DOHH2 (cell line): ENCODE measurements at regions not wholly inside any gene's neighbourhood (a gene's known extent, or its start where the extent isn't known, plus 50 kb on each side); places are given as distances from the start of the nearest gene placed in this dataset.
"Not testable (repeated sequence)": the region's sequence is repeated elsewhere in the genome, so short reads cannot be mapped to it uniquely, and the experiment has no call there.

Experiments
- H3F3A ChIP-seq: fragments of 200-600 bp; sonication (generic), shearing (Covaris generic); 2 replicates; pipeline ENCODE4 v1.6.0; 2016; ENCODE audit warnings: antibody characterized with exemption, mild to moderate bottlenecking; ENCODE audit not compliant: control insufficient read depth, insufficient read depth
- H3K27ac ChIP-seq: fragments of 200-600 bp; sonication (generic); 2 replicates; pipeline ENCODE4 v1.5.1; 2014; ENCODE audit warnings: low read depth, mild to moderate bottlenecking, low read length, moderate library complexity
- H3K27me3 ChIP-seq: fragments of 200-600 bp; sonication (generic); 2 replicates; pipeline ENCODE4 v1.6.1; 2014; ENCODE audit warnings: mild to moderate bottlenecking, low read length, mixed read lengths; ENCODE audit not compliant: control insufficient read depth
- H3K36me3 ChIP-seq: fragments of 200-600 bp; sonication (generic); 2 replicates; pipeline ENCODE4 v1.6.1; 2014; ENCODE audit warnings: mild to moderate bottlenecking, low read length, moderate library complexity, mixed read lengths; ENCODE audit not compliant: control insufficient read depth
- H3K4me1 ChIP-seq: fragments of 200-600 bp; sonication (generic); 2 replicates; pipeline ENCODE4 v1.6.1; 2014; ENCODE audit warnings: mild to moderate bottlenecking, low read length, mixed read lengths; ENCODE audit not compliant: control insufficient read depth
- H3K4me2 ChIP-seq: fragments of 200-600 bp; sonication (generic); 2 replicates; pipeline ENCODE4 v1.6.0; 2014; ENCODE audit warnings: mild to moderate bottlenecking, low read length, moderate library complexity
- H3K4me3 ChIP-seq: fragments of 200-600 bp; sonication (generic); 2 replicates; pipeline ENCODE4 v1.5.1; 2014; ENCODE audit warnings: mild to moderate bottlenecking, low read length, mixed read lengths
- H3K79me2 ChIP-seq: fragments of 200-600 bp; sonication (generic); 2 replicates; pipeline ENCODE4 v1.6.1; 2014; ENCODE audit warnings: mild to moderate bottlenecking, low read length, mixed read lengths; ENCODE audit not compliant: control insufficient read depth
- H3K9me2 ChIP-seq: fragments of 200-600 bp; sonication (generic); replicated peaks from 2 replicates; pipeline ENCODE4 v1.6.1; 2014; ENCODE audit warnings: mild to moderate bottlenecking, low read length, mixed read lengths; ENCODE audit not compliant: control insufficient read depth
- H3K9me3 ChIP-seq: fragments of 200-600 bp; sonication (generic); 2 replicates; pipeline ENCODE4 v1.6.1; 2014; ENCODE audit warnings: antibody characterized with exemption, low read length, mixed read lengths; ENCODE audit not compliant: control insufficient read depth, insufficient read depth
- H4K20me1 ChIP-seq: fragments of 200-600 bp; sonication (generic); 2 replicates; pipeline ENCODE4 v1.6.0; 2014; ENCODE audit warnings: low read depth, mild to moderate bottlenecking, antibody characterized with exemption, low read length, moderate library complexity; ENCODE audit not compliant: control insufficient read depth, insufficient read depth
- CTCF ChIP-seq: fragments of 200-600 bp; sonication (generic); IDR thresholded peaks from one replicate; pipeline ENCODE4 v1.5.1; 2014; ENCODE audit warnings: antibody characterized with exemption, mild to moderate bottlenecking, low read depth, low read length; ENCODE audit not compliant: poor library complexity, severe bottlenecking
- EZH2phosphoT487 ChIP-seq: fragments of 200-600 bp; sonication (generic); IDR thresholded peaks from 2 replicates; pipeline ENCODE4 v1.6.1; 2017; ENCODE audit warnings: borderline replicate concordance, mild to moderate bottlenecking, antibody characterized with exemption, low read length, moderate library complexity, mixed read lengths

DNA sequence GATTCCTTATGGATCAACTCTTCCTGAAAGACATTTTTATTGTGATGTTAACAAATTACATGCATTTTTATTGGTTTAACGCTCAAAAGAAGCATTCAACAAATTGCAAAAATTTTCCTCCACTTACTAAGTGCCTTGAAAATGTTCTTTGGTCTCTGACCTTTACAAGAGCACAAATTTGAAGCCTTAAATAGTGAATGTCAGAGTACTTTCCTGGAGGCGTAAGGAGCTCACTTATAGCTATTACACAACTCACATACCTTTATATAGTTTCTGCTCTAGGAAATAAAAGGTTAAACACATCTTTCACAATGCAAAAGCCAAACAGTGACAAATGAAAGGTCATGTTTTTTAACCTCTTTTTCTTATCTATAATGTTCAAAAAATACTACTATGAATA, 405.7 kb upstream of the ZNF804A start:
- H3K9me3 ChIP-seq: no peaks in the 10 kb centered on the region
- no peak overlapping the region for H3K27ac ChIP-seq
- H3F3A ChIP-seq: no peaks in the 10 kb centered on the region
- no peak overlapping the region for H3K4me2 ChIP-seq
- no peaks in the 10 kb centered on the region for H3K4me1 ChIP-seq
- no peaks in the 10 kb centered on the region for H3K79me2 ChIP-seq
- no peaks in the 10 kb centered on the region for H4K20me1 ChIP-seq
- no peaks in the 10 kb centered on the region for H3K27me3 ChIP-seq
- H3K9me2 ChIP-seq: no peaks in the 10 kb centered on the region
- TF ChIP-seq CTCF: no peak
- TF ChIP-seq EZH2phosphoT487: no peak
- no peak overlapping the region for H3K4me3 ChIP-seq
- no peaks in the 10 kb centered on the region for H3K36me3 ChIP-seq

GRCh38 chr2:184197413-184197812, 400.9 kb upstream of the ZNF804A start:
- no peaks in the 10 kb centered on the region for H3K4me1 ChIP-seq
- no peak overlapping the region for H3K4me2 ChIP-seq
- no peaks in the 10 kb centered on the region for H3K27me3 ChIP-seq
- no peak overlapping the region for H3K4me3 ChIP-seq
- H3K36me3 ChIP-seq: no peaks in the 10 kb centered on the region
- TF ChIP-seq EZH2phosphoT487: no peak
- no peak for TF ChIP-seq CTCF
- no peaks in the 10 kb centered on the region for H4K20me1 ChIP-seq
- H3K79me2 ChIP-seq: no peaks in the 10 kb centered on the region
- no peak overlapping the region for H3K27ac ChIP-seq
- H3K9me2 ChIP-seq: no peaks in the 10 kb centered on the region
- no peaks in the 10 kb centered on the region for H3K9me3 ChIP-seq
- H3F3A ChIP-seq: no peaks in the 10 kb centered on the region

GRCh38 chr2:184198791-184199190, 399.5 kb upstream of the ZNF804A start:
- not testable (repeated sequence) for H3K4me1 ChIP-seq, H3K4me3 ChIP-seq, H3F3A ChIP-seq, H3K9me2 ChIP-seq, H3K27me3 ChIP-seq, H3K79me2 ChIP-seq, H4K20me1 ChIP-seq, H3K27ac ChIP-seq, H3K36me3 ChIP-seq, H3K9me3 ChIP-seq, H3K4me2 ChIP-seq

GRCh38 chr2:184199274-184199673, 399.1 kb upstream of the ZNF804A start:
- no peaks in the 10 kb centered on the region for H4K20me1 ChIP-seq
- no peaks in the 10 kb centered on the region for H3F3A ChIP-seq
- no peaks in the 10 kb centered on the region for H3K36me3 ChIP-seq
- H3K4me3 ChIP-seq: no peak overlapping the region
- no peaks in the 10 kb centered on the region for H3K79me2 ChIP-seq
- H3K27me3 ChIP-seq: no peaks in the 10 kb centered on the region
- no peaks in the 10 kb centered on the region for H3K9me2 ChIP-seq
- TF ChIP-seq EZH2phosphoT487 (no peak), CTCF (no peak)
- no peaks in the 10 kb centered on the region for H3K9me3 ChIP-seq
- no peak overlapping the region for H3K4me2 ChIP-seq
- no peaks in the 10 kb centered on the region for H3K4me1 ChIP-seq
- H3K27ac ChIP-seq: no peak overlapping the region
